Stimulated activated CD8-positive, alpha-beta memory T cell treated with anti-CD3 and anti-CD28 coated beads, Interleukin-15, amount 100 ng/mL, for 48 hours (primary cell): ENCODE measurements at regions not wholly inside any gene's neighbourhood (a gene's known extent, or its start where the extent isn't known, plus 50 kb on each side); places are given as distances from the start of the nearest gene placed in this dataset.

Experiments
- DNase-seq, 2 donors: peaks; one replicate each; pipeline ENCODE4 v3.0.0-alpha.2; 2020; ENCODE audit warnings: low read depth in 2 of 2

GRCh38 chr10:4691301-4691700 lies 134.7 kb upstream of the AKR1E2 start:
- DNase-seq, result no peak

- no peak for DNase-seq
Measured at GRCh38 chr10:4688601-4689000, 137.4 kb upstream of the AKR1E2 start.

GRCh38 chr10:4688168-4688567 lies 137.8 kb upstream of the AKR1E2 start:
- no peak for DNase-seq

- no peak for DNase-seq
Measured at GRCh38 chr10:4687397-4687796, 138.6 kb upstream of the AKR1E2 start.

GRCh38 chr10:4686644-4686996 lies 139.4 kb upstream of the AKR1E2 start:
- DNase-seq, result peak in 1 of 2 donors; percentile 16

- no peak for DNase-seq
Measured at GRCh38 chr10:4685904-4686643, 139.9 kb upstream of the AKR1E2 start.

- no peak for DNase-seq
Measured at GRCh38 chr10:4685491-4685890, 140.5 kb upstream of the AKR1E2 start.

GRCh38 chr10:4684434-4684833 lies 141.6 kb upstream of the AKR1E2 start:
- no peak for DNase-seq

GRCh38 chr10:4683838-4684237 lies 142.2 kb upstream of the AKR1E2 start:
- no peak for DNase-seq

- no peak for DNase-seq
Measured at GRCh38 chr10:4683137-4683536, 142.9 kb upstream of the AKR1E2 start.

- no peak for DNase-seq
Measured at GRCh38 chr10:4678951-4679671, 146.9 kb upstream of the AKR1E2 start.

- no peak for DNase-seq
Measured at GRCh38 chr10:4678023-4678950, 147.7 kb upstream of the AKR1E2 start.

- DNase-seq, result no peak
Measured at GRCh38 chr10:4677296-4678021, 148.5 kb upstream of the AKR1E2 start.

- no peak for DNase-seq
Measured at GRCh38 chr10:4676566-4676965, 149.4 kb upstream of the AKR1E2 start.

GRCh38 chr10:4675808-4676207 lies 150.2 kb upstream of the AKR1E2 start:
- DNase-seq, result no peak

GRCh38 chr10:4673279-4674040 lies 152.5 kb upstream of the AKR1E2 start:
- DNase-seq, result no peak

- DNase-seq, result no peak
Measured at GRCh38 chr10:4672201-4672600, 153.8 kb upstream of the AKR1E2 start.

GRCh38 chr10:4671451-4672145 lies 154.4 kb upstream of the AKR1E2 start:
- DNase-seq, result no peak

- DNase-seq, result no peak
Measured at GRCh38 chr10:4670737-4671136, 155.3 kb upstream of the AKR1E2 start.

- no peak for DNase-seq
Measured at GRCh38 chr10:4669585-4669984, 156.4 kb upstream of the AKR1E2 start.
